ENCODE measurements at regions not wholly inside any gene's neighbourhood (a gene's known extent, or its start where the extent isn't known, plus 50 kb on each side); places are given as distances from the start of the nearest gene placed in this dataset.

DNA sequence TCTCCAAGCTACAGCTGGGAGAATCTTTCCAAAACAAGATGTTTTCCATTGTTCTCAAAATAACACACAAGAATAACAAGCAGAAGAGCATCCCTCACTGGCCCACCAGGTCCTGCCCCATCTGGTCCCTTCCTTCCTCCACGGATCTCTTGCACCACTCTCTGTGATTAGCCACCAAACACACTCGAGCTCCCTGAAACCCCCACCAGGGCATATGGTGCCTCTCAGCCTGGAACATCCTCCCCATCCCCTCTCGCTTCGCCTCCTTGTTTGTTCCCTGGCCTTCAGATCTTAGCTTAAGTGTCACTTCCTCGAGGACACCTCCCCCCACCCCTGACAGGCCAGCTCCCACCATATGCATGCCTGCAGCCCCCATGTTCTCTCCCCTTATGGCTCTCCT, 496.6 kb upstream of the PROK2 start:
- H3K9me3 ChIP-seq (ENCODE audit: control insufficient read depth in 2 of 2, low read length in 2 of 2) = peaks cover 0 to 7% of the 10 kb centered on the region in 2 experiments
- peak overlapping the region in 1 of 3 donors; percentile 17 for H3K27ac Mint-ChIP-seq
- no peaks in the 10 kb centered on the region for H3K36me3 ChIP-seq (ENCODE audit: control insufficient read depth, insufficient read depth, low read length)
- DNase-seq = no peak
- no peak overlapping the region for H3K4me3 Mint-ChIP-seq
- peaks cover 13% of the 10 kb centered on the region for H3K27me3 Mint-ChIP-seq
- H3K27me3 ChIP-seq (ENCODE audit: control insufficient read depth, insufficient read depth, low read length) = no peaks in the 10 kb centered on the region
- peaks cover 0 to 5% (median 0%) of the 10 kb centered on the region in 7 donors for H3K9me3 Mint-ChIP-seq
- no peaks in the 10 kb centered on the region for H3K4me1 ChIP-seq (ENCODE audit: control insufficient read depth, insufficient read depth, low read length, poor library complexity, severe bottlenecking)
- H3K4me1 Mint-ChIP-seq = peaks cover 0 to 5% (median 2%) of the 10 kb centered on the region in 4 donors
- no peak overlapping the region for H3K4me3 ChIP-seq (ENCODE audit: low read depth, low read length)
- ATAC-seq (ENCODE audit: low read depth in 2 of 2) = no peak
- no peak overlapping the region for H3K27ac ChIP-seq (ENCODE audit: insufficient read depth, low read length, poor library complexity, severe bottlenecking)
- H3K36me3 Mint-ChIP-seq = peaks cover 7% of the 10 kb centered on the region

DNA sequence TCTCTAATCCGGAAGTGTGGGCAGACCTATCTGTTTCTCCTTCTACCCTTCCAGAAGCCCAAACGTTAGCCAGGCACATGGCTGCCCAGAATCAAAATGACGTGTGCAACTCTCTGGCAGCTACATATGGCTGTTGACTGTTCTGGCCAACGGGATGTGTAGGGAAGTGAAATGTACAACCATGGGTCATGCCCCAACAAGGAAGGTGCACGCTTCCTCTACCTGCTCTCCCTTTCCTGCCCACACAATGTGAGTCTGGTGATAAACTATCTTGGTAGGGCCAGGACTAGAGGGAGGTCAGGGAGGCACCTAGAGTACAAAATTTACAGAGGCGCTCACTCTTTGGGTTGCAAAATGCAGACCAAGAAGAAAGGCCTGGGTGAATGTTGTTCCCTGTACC, 495.9 kb upstream of the PROK2 start:
- Mint-ChIP-seq H3K4me3 (no peak overlapping the region), H3K27ac (no peak overlapping the region), H3K27me3 (peaks cover 13% of the 10 kb centered on the region), H3K36me3 (peaks cover 7% of the 10 kb centered on the region), H3K9me3 (peaks cover 0 to 5% (median 0%) of the 10 kb centered on the region in 7 donors), H3K4me1 (peaks cover 0 to 5% (median 2%) of the 10 kb centered on the region in 4 donors)
- Histone ChIP-seq H3K4me3 (ENCODE audit: low read depth, low read length) (no peak overlapping the region), H3K36me3 (ENCODE audit: control insufficient read depth, insufficient read depth, low read length) (no peaks in the 10 kb centered on the region), H3K27ac (ENCODE audit: insufficient read depth, low read length, poor library complexity, severe bottlenecking) (no peak overlapping the region), H3K9me3 (ENCODE audit: control insufficient read depth in 2 of 2, low read length in 2 of 2) (peaks cover 0 to 7% of the 10 kb centered on the region in 2 experiments), H3K27me3 (ENCODE audit: control insufficient read depth, insufficient read depth, low read length) (no peaks in the 10 kb centered on the region), H3K4me1 (ENCODE audit: control insufficient read depth, insufficient read depth, low read length, poor library complexity, severe bottlenecking) (no peaks in the 10 kb centered on the region)
- ATAC-seq (ENCODE audit: low read depth in 2 of 2) (no peak), DNase-seq (no peak)

DNA sequence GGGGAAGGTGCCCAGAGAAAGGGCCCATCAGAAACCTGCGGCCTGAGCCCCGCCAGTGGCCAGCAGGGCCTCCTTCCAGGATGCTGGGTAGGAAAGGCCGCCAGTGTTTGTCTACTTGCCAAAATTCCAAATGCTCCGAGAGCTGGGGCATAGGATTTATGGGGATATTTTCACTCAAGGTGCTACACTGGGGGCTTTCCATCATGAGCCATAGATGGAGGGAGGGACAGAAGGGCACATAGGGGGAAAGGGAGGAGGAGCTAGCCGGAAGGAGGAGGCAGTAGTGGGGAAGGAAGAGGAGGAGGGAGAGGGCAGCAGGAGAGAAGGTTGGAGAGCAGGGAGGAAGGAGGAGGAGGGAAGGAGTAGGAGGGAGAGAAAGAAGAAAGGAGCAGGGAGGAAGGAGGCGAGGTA, 494.7 kb upstream of the PROK2 start:
- Histone ChIP-seq H3K9me3 (ENCODE audit: control insufficient read depth in 2 of 2, low read length in 2 of 2) (peaks cover 0 to 7% of the 10 kb centered on the region in 2 experiments), H3K27ac (ENCODE audit: insufficient read depth, low read length, poor library complexity, severe bottlenecking) (no peak overlapping the region), H3K4me3 (ENCODE audit: low read depth, low read length) (no peak overlapping the region), H3K27me3 (ENCODE audit: control insufficient read depth, insufficient read depth, low read length) (no peaks in the 10 kb centered on the region), H3K4me1 (ENCODE audit: control insufficient read depth, insufficient read depth, low read length, poor library complexity, severe bottlenecking) (peaks cover 4% of the 10 kb centered on the region), H3K36me3 (ENCODE audit: control insufficient read depth, insufficient read depth, low read length) (no peaks in the 10 kb centered on the region)
- ATAC-seq (ENCODE audit: low read depth in 2 of 2) (no peak), DNase-seq (no peak)
- no peak overlapping the region for H3K27ac Mint-ChIP-seq
- H3K4me1 Mint-ChIP-seq = peaks cover 0 to 15% (median 6%) of the 10 kb centered on the region in 4 donors
- no peak overlapping the region for H3K4me3 Mint-ChIP-seq
- H3K36me3 Mint-ChIP-seq = peaks cover 7% of the 10 kb centered on the region
- H3K27me3 Mint-ChIP-seq = peaks cover 7% of the 10 kb centered on the region
- H3K9me3 Mint-ChIP-seq = peaks cover 0 to 5% (median 0%) of the 10 kb centered on the region in 7 donors

DNA sequence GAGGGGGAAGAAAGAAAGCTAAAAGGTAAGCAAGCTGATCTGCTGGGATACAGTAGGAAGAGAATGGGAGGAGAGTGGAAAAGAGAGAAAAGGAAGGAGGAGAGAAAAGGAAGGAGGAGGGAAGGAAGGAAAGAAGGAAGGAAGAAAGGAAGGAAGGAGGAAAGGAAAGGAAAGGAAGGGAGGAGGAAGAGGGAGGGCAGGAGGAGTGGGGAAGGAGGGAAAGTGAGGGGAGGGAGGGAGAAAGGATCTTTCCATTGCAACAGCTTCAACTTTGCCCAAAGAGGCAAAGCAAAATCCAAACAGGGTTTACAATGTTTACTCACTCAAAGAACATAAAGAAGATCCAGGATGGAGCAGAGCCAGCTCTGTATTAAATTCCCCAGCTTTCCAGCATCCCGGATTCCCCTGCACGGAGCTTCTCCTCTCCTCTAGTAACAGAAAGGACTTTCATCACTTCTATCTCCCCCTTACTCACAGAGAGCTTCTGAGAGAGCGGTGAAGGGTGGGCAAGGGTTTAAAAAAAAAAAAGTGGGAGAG, 494.2 kb upstream of the PROK2 start:
- Histone ChIP-seq H3K9me3 (ENCODE audit: control insufficient read depth in 2 of 2, low read length in 2 of 2) (peaks cover 0 to 7% of the 10 kb centered on the region in 2 experiments), H3K27me3 (ENCODE audit: control insufficient read depth, insufficient read depth, low read length) (no peaks in the 10 kb centered on the region), H3K4me3 (ENCODE audit: low read depth, low read length) (no peak overlapping the region), H3K36me3 (ENCODE audit: control insufficient read depth, insufficient read depth, low read length) (no peaks in the 10 kb centered on the region), H3K4me1 (ENCODE audit: control insufficient read depth, insufficient read depth, low read length, poor library complexity, severe bottlenecking) (peaks cover 9% of the 10 kb centered on the region), H3K27ac (ENCODE audit: insufficient read depth, low read length, poor library complexity, severe bottlenecking) (no peak overlapping the region)
- Mint-ChIP-seq H3K27ac (no peak overlapping the region), H3K27me3 (peaks cover 7% of the 10 kb centered on the region), H3K36me3 (peaks cover 7% of the 10 kb centered on the region), H3K4me1 (peaks cover 0 to 20% (median 11%) of the 10 kb centered on the region in 4 donors), H3K4me3 (no peak overlapping the region), H3K9me3 (peaks cover 0 to 5% (median 0%) of the 10 kb centered on the region in 7 donors)
- DNase-seq = no peak
- no peak for ATAC-seq (ENCODE audit: low read depth in 2 of 2)

DNA sequence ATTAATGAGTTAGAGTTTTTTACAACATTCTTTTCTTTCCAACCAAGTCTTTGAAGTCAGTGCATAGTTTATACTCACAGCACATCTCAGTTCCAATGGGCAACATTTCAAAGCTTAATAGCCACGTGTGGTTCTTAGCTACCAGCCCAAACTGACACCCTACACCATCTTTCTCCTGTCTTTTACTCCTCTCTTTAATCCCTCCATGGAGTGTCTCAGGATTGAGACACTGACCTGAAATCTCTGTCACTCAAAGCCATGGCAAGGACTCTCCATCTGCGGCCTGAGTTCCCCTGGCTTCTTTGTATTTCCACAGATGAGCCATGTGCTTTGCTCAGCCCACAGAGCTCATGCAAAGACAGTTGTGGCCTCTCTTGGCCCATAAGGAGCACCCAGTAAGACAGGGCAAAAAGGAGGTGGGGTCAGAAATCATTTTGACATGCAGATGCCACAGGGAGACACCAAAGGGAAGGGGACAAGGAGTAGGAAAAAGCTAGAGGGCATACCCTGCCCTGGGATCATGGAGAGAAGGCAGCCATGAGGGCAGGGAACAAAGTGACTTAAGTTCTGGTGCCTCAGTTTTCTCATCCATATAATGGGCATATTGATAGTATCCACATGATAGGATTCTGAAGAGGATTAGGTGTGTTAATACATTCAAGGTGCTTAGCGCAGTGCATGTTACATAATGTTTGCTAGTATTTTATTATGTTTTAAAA, 493.6 kb upstream of the PROK2 start:
- H3K27me3 Mint-ChIP-seq = peaks cover 7% of the 10 kb centered on the region
- Histone ChIP-seq H3K36me3 (ENCODE audit: control insufficient read depth, insufficient read depth, low read length) (no peaks in the 10 kb centered on the region), H3K27me3 (ENCODE audit: control insufficient read depth, insufficient read depth, low read length) (no peaks in the 10 kb centered on the region), H3K27ac (ENCODE audit: insufficient read depth, low read length, poor library complexity, severe bottlenecking) (no peak overlapping the region), H3K4me3 (ENCODE audit: low read depth, low read length) (no peak overlapping the region), H3K4me1 (ENCODE audit: control insufficient read depth, insufficient read depth, low read length, poor library complexity, severe bottlenecking) (peaks cover 15% of the 10 kb centered on the region), H3K9me3 (ENCODE audit: control insufficient read depth in 2 of 2, low read length in 2 of 2) (peaks cover 0 to 7% of the 10 kb centered on the region in 2 experiments)
- no peak overlapping the region for H3K4me3 Mint-ChIP-seq
- ATAC-seq (ENCODE audit: low read depth in 2 of 2) (no peak), DNase-seq (no peak)
- peaks cover 7% of the 10 kb centered on the region for H3K36me3 Mint-ChIP-seq
- peaks cover 0 to 26% (median 16%) of the 10 kb centered on the region in 4 donors for H3K4me1 Mint-ChIP-seq
- peak overlapping the region in 1 of 3 donors; percentile 96 for H3K27ac Mint-ChIP-seq
- H3K9me3 Mint-ChIP-seq = peaks cover 0 to 5% (median 0%) of the 10 kb centered on the region in 7 donors

DNA sequence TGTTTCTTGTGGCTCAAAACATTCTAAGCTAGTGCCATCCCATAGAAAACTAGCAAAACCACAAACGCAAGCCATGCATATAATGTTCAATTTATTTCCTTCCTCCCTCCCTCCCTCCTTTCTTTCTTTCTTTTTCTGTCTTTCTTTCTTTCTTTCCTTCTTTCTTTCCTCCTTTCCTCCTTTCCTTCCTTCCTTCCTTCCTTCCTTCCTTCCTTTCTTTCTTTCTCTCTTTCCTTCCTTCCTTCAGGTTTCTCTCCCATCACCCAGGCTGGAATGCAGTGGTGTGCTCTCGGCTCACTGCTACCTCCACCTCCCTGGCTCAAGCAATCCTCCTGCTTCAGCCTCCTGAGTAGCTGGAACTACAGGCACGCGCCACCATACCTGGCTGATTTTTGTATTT, 492.8 kb upstream of the PROK2 start:
- ATAC-seq (ENCODE audit: low read depth in 2 of 2) = no peak
- peaks cover 0 to 33% (median 16%) of the 10 kb centered on the region in 4 donors for H3K4me1 Mint-ChIP-seq
- DNase-seq = no peak
- Histone ChIP-seq H3K4me3 (ENCODE audit: low read depth, low read length) (no peak overlapping the region), H3K27me3 (ENCODE audit: control insufficient read depth, insufficient read depth, low read length) (no peaks in the 10 kb centered on the region), H3K9me3 (ENCODE audit: control insufficient read depth in 2 of 2, low read length in 2 of 2) (peaks cover 0 to 2% of the 10 kb centered on the region in 2 experiments), H3K4me1 (ENCODE audit: control insufficient read depth, insufficient read depth, low read length, poor library complexity, severe bottlenecking) (peaks cover 19% of the 10 kb centered on the region), H3K27ac (ENCODE audit: insufficient read depth, low read length, poor library complexity, severe bottlenecking) (no peak overlapping the region), H3K36me3 (ENCODE audit: control insufficient read depth, insufficient read depth, low read length) (no peaks in the 10 kb centered on the region)
- H3K27ac Mint-ChIP-seq = no peak overlapping the region
- H3K4me3 Mint-ChIP-seq = no peak overlapping the region
- H3K27me3 Mint-ChIP-seq = peaks cover 1% of the 10 kb centered on the region
- H3K9me3 Mint-ChIP-seq = peaks cover 0 to 2% (median 0%) of the 10 kb centered on the region in 7 donors
- peaks cover 7% of the 10 kb centered on the region for H3K36me3 Mint-ChIP-seq

DNA sequence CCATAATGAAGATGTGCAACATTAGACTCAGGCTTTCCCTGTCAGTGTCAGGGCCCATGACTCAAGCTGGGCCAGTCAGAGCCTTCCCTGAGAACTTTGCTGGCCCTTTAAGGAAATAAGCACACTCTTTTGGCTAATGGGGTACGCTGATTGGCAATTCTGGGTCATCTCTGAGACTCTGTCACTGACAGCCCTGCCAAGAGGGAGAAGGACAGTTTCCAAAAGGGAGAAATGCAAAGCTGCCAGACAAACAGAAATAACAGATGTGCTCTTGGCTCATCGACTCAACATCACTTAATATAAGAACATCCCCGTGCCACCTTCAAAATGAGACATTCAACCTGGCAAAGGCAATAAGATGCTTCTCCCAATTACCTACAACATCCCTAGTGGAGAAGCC, 491.9 kb upstream of the PROK2 start:
- Mint-ChIP-seq H3K27me3 (no peaks in the 10 kb centered on the region), H3K4me1 (peaks cover 0 to 42% (median 17%) of the 10 kb centered on the region in 4 donors), H3K9me3 (peaks cover 0 to under 1% (median 0%) of the 10 kb centered on the region in 7 donors), H3K4me3 (no peak overlapping the region), H3K27ac (peak overlapping the region in 1 of 3 donors; percentile 38), H3K36me3 (peaks cover 4% of the 10 kb centered on the region)
- Histone ChIP-seq H3K27ac (ENCODE audit: insufficient read depth, low read length, poor library complexity, severe bottlenecking) (no peak overlapping the region), H3K27me3 (ENCODE audit: control insufficient read depth, insufficient read depth, low read length) (no peaks in the 10 kb centered on the region), H3K4me3 (ENCODE audit: low read depth, low read length) (no peak overlapping the region), H3K4me1 (ENCODE audit: control insufficient read depth, insufficient read depth, low read length, poor library complexity, severe bottlenecking) (peaks cover 19% of the 10 kb centered on the region), H3K9me3 (ENCODE audit: control insufficient read depth in 2 of 2, low read length in 2 of 2) (no peaks in the 10 kb centered on the region), H3K36me3 (ENCODE audit: control insufficient read depth, insufficient read depth, low read length) (no peaks in the 10 kb centered on the region)
- DNase-seq (no peak), ATAC-seq (ENCODE audit: low read depth in 2 of 2) (no peak)
